ENCODE measurements at regions not wholly inside any gene's neighbourhood (a gene's known extent, or its start where the extent isn't known, plus 50 kb on each side); places are given as distances from the start of the nearest gene placed in this dataset.

DNA sequence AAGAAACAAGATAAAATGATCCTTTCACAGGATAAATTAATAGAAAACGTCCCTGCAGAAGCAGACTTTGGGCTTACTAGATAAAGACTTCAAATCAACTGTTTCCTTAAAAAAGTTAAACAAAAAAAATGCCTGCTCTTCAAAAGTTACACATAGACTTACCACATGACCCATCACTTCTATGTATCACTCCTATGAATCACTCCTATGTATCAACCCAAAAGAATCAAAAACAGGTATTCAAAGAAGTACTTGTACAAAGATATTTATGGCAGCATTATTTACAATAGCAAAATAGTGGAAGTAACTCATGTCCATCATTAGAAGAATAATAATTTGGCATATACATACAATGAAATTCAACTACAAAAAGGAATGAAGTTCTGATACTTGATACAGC is 56.3 kb upstream of the PRDM9 start:
- TF ChIP-seq, protein P1, sequence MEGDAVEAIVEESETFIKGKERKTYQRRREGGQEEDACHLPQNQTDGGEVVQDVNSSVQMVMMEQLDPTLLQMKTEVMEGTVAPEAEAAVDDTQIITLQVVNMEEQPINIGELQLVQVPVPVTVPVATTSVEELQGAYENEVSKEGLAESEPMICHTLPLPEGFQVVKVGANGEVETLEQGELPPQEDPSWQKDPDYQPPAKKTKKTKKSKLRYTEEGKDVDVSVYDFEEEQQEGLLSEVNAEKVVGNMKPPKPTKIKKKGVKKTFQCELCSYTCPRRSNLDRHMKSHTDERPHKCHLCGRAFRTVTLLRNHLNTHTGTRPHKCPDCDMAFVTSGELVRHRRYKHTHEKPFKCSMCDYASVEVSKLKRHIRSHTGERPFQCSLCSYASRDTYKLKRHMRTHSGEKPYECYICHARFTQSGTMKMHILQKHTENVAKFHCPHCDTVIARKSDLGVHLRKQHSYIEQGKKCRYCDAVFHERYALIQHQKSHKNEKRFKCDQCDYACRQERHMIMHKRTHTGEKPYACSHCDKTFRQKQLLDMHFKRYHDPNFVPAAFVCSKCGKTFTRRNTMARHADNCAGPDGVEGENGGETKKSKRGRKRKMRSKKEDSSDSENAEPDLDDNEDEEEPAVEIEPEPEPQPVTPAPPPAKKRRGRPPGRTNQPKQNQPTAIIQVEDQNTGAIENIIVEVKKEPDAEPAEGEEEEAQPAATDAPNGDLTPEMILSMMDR (IDR thresholded peaks at IDR 0.05; ENCODE audit: extremely low read depth in 1 of 2, insufficient read depth in 1 of 2, low read depth in 1 of 2, low read length in 2 of 2), result no peak
- TF ChIP-seq POLR2A (IDR thresholded peaks at IDR 0.05; ENCODE audit: low read depth, low read length) (no peak), EZH2 (IDR thresholded peaks at IDR 0.05; ENCODE audit: borderline replicate concordance, low read depth, low read length, severe bottlenecking) (no peak), POLR2AphosphoS5 (IDR thresholded peaks at IDR 0.05; ENCODE audit: insufficient read depth, low read depth, low read length) (no peak), FOS (IDR thresholded peaks at IDR 0.05; ENCODE audit: borderline replicate concordance, insufficient read depth, low read length) (no peak), MYC (IDR thresholded peaks at IDR 0.05; ENCODE audit: low read depth, low read length) (no peak), GATA2 (IDR thresholded peaks at IDR 0.05; ENCODE audit: insufficient read depth, insufficient read length, low read depth, low read length) (no peak)
- TF ChIP-seq, protein P2, sequence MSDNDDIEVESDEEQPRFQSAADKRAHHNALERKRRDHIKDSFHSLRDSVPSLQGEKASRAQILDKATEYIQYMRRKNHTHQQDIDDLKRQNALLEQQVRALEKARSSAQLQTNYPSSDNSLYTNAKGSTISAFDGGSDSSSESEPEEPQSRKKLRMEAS (IDR thresholded peaks at IDR 0.05; ENCODE audit: insufficient read depth, insufficient read length), result no peak
